Suprapubic skin (tissue), 4 donors: ENCODE measurements at regions not wholly inside any gene's neighbourhood (a gene's known extent, or its start where the extent isn't known, plus 50 kb on each side); places are given as distances from the start of the nearest gene placed in this dataset.

ENCODE experiments used
- DNase-seq, 2 donors: peaks; one replicate each; pipeline ENCODE4 v3.0.0-alpha.2; 2019; ENCODE audit warnings: low spot score in 2 of 2
- H3K27ac ChIP-seq: fragments of 200-600 bp; sonication (generic); one replicate; pipeline ENCODE4 v1.5.1; 2019
- H3K27me3 ChIP-seq: fragments of 200-600 bp; sonication (generic); one replicate; pipeline ENCODE4 v1.5.1; 2019
- H3K36me3 ChIP-seq: fragments of 200-600 bp; sonication (generic); one replicate; pipeline ENCODE4 v1.5.1; 2019
- H3K4me1 ChIP-seq: fragments of 200-600 bp; sonication (generic); one replicate; pipeline ENCODE4 v1.5.1; 2019
- H3K4me3 ChIP-seq: fragments of 200-600 bp; sonication (generic); one replicate; pipeline ENCODE4 v1.5.1; 2019; ENCODE audit warnings: mild to moderate bottlenecking
- H3K9me3 ChIP-seq: fragments of 200-600 bp; sonication (generic); one replicate; pipeline ENCODE4 v1.5.1; 2019
- EP300 ChIP-seq: sonication (generic); formaldehyde crosslinking; IDR thresholded peaks from one replicate; pipeline ENCODE4 v1.6.1; 2017; ENCODE audit warnings: antibody characterized with exemption
- POLR2A ChIP-seq, 2 donors: fragments of 450-650 bp; IDR thresholded peaks; one replicate each; pipeline ENCODE4 v1.6.1; 2017; ENCODE audit warnings: antibody characterized with exemption in 2 of 2, mild to moderate bottlenecking in 2 of 2, moderate library complexity in 2 of 2
- POLR2AphosphoS5 ChIP-seq, 3 donors: sonication (generic); formaldehyde crosslinking; IDR thresholded peaks; one replicate each; pipeline ENCODE4 v1.6.1; 2017; ENCODE audit warnings: antibody characterized with exemption in 3 of 3
- WGBS: methylation state at CpG from one replicate; pipeline ENCODE4 v1.1.5; 2018; 5-methylcytosine and 5-hydroxymethylcytosine counted together
- TF ChIP-seq, protein P1 (sequence below), 2 donors: fragments of 200-600 bp in 1 of 2; fragments of 450-650 bp in 1 of 2; sonication (generic) in 1 of 2; IDR thresholded peaks; one replicate each; pipeline ENCODE4 v1.5.1; 2016 to 2019; ENCODE audit warnings: antibody characterized with exemption in 2 of 2, mild to moderate bottlenecking in 1 of 2, moderate library complexity in 1 of 2

DNA sequence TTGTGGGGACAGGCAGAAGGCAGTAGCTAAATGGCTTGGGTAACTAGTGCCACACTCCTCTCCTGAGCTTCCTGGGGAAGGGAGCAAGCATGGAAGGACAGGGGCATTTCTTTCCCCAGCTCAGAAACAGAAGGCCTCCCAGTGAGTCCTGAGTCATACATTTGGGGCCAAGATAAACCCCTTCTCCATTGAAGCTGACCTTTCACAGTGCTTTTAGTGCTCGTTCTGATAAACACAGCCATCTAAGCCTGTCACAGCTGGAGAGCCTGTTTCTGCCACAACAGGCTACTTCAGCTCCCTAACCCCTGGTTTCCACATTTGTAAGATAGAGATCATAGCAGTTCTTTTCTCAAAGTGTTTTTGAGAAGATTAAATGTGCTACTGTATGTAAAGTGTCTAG lies 374.0 kb downstream of the LMX1A start:
- 75% methylated on average over 1 of the region's 1 CpG for WGBS
- Histone ChIP-seq H3K27ac (no peak overlapping the region), H3K9me3 (no peaks in the 10 kb centered on the region), H3K4me1 (no peaks in the 10 kb centered on the region), H3K4me3 (no peak overlapping the region), H3K27me3 (no peaks in the 10 kb centered on the region), H3K36me3 (no peaks in the 10 kb centered on the region)
- no peak for DNase-seq
- TF ChIP-seq POLR2AphosphoS5 (IDR thresholded peaks at IDR 0.05) = no peak
- no peak for TF ChIP-seq POLR2A (IDR thresholded peaks at IDR 0.05)
- no peak for TF ChIP-seq EP300
- TF ChIP-seq, protein P1, sequence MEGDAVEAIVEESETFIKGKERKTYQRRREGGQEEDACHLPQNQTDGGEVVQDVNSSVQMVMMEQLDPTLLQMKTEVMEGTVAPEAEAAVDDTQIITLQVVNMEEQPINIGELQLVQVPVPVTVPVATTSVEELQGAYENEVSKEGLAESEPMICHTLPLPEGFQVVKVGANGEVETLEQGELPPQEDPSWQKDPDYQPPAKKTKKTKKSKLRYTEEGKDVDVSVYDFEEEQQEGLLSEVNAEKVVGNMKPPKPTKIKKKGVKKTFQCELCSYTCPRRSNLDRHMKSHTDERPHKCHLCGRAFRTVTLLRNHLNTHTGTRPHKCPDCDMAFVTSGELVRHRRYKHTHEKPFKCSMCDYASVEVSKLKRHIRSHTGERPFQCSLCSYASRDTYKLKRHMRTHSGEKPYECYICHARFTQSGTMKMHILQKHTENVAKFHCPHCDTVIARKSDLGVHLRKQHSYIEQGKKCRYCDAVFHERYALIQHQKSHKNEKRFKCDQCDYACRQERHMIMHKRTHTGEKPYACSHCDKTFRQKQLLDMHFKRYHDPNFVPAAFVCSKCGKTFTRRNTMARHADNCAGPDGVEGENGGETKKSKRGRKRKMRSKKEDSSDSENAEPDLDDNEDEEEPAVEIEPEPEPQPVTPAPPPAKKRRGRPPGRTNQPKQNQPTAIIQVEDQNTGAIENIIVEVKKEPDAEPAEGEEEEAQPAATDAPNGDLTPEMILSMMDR (IDR thresholded peaks at IDR 0.05) = no peak

DNA sequence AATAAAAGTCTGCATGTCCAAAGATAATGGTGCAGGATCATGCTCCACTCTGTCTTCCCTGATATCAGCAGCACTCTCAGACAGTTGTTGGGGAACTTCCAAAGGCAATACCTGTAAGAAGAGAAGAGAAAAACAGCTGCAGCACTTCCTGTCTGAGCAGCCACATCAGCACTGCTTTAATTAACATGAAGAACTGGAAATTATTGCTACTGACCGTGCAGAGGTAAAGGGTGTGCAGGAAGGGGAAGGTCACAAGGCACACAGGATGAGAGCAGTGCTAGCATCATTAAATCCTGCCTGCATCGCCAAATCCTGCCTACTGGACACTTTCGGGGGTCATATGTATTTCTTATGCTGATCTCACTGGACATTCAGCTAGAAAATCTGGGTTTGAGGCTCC lies 379.0 kb downstream of the LMX1A start:
- TF ChIP-seq EP300 (no peak), POLR2AphosphoS5 (IDR thresholded peaks at IDR 0.05) (no peak), POLR2A (IDR thresholded peaks at IDR 0.05) (no peak)
- TF ChIP-seq, protein P1 (IDR thresholded peaks at IDR 0.05) = no peak
- H3K27ac ChIP-seq = no peak overlapping the region
- no peaks in the 10 kb centered on the region for H3K36me3 ChIP-seq
- no peak overlapping the region for H3K4me3 ChIP-seq
- H3K4me1 ChIP-seq = no peaks in the 10 kb centered on the region
- DNase-seq = no peak
- H3K9me3 ChIP-seq = no peaks in the 10 kb centered on the region
- H3K27me3 ChIP-seq = no peaks in the 10 kb centered on the region
- WGBS = 68% methylated on average over 3 of the region's 3 CpGs

DNA sequence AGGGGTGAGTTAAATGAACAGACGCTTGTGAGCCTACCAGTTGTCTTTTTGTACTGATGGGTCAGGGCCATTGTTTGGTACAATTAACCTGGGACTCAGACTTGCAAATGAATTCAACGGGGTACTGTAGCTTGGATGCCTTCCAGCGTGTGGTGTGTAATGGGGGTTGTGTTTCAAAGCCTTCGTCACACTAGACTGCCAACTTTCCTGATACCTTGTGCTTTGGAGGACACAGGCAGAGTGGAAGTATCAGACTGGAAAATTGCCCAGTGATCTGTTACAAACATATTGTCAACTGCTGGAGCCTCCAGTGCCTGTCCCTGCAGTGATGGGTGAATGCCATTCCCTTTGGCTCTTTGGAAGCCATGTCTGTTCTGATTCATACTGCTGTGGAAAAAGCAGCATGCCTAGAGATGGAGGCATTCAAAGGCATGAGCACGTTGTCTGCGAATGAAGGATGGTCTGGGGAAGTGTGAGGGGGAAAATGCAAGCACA lies 384.5 kb downstream of the LMX1A start:
- no peak overlapping the region for H3K4me3 ChIP-seq
- no peaks in the 10 kb centered on the region for H3K27me3 ChIP-seq
- DNase-seq = no peak
- H3K4me1 ChIP-seq = no peaks in the 10 kb centered on the region
- no peak for TF ChIP-seq POLR2A (IDR thresholded peaks at IDR 0.05)
- TF ChIP-seq POLR2AphosphoS5 (IDR thresholded peaks at IDR 0.05) = no peak
- TF ChIP-seq EP300 = no peak
- TF ChIP-seq, protein P1 (IDR thresholded peaks at IDR 0.05) = no peak
- H3K9me3 ChIP-seq = no peaks in the 10 kb centered on the region
- H3K27ac ChIP-seq = no peak overlapping the region
- 80% methylated on average over 6 of the region's 6 CpGs for WGBS
- H3K36me3 ChIP-seq = no peaks in the 10 kb centered on the region

DNA sequence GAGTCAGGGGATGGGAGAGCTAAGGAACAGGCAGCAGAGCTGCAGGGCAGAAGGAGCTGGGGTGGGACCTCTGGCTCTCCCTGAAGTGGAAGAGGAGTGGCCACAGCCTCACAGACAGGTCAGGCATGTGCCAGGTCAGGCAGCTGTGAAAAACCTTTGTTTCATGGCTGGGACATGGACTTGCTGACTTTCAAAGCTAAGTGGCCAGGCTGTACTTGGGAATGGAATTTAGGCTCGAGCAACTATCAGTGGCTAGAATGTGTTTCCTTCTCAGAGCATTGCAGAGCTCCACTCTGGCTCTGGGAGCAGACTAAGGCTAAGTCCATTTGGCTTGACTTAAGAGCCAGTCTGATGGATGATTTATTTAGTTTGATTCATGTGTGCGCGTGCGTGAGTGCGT lies 385.1 kb downstream of the LMX1A start:
- H3K27me3 ChIP-seq = no peaks in the 10 kb centered on the region
- TF ChIP-seq EP300 = no peak
- no peak for TF ChIP-seq POLR2A (IDR thresholded peaks at IDR 0.05)
- no peak for TF ChIP-seq POLR2AphosphoS5 (IDR thresholded peaks at IDR 0.05)
- H3K9me3 ChIP-seq = no peaks in the 10 kb centered on the region
- H3K4me1 ChIP-seq = no peaks in the 10 kb centered on the region
- no peak for DNase-seq
- H3K4me3 ChIP-seq = no peak overlapping the region
- no peak overlapping the region for H3K27ac ChIP-seq
- WGBS = 89% methylated on average over 5 of the region's 5 CpGs
- H3K36me3 ChIP-seq = no peaks in the 10 kb centered on the region

DNA sequence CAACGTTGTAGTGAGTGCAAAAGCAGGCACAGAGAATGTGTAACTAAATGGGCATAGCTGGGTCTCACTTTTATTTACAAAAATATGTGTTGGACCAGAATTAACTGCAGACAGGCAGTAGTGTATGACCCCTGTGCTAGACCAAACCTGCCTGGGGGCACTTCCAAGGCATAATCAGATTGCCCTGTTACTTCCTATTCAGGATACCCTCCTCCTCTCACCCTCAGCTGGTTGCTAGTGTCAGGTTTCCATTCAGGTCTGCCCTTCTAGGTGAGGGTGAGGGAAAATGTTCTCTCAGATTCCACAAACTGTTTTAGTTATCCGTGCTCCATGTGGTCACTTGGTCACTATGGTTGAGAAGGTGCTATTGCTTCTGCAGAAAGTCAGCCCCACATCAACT lies 387.3 kb downstream of the LMX1A start:
- WGBS = 79% methylated on average over 2 of the region's 2 CpGs

More for the DNA sequence above, 387.3 kb downstream of the LMX1A start:
- no peaks in the 10 kb centered on the region for H3K36me3 ChIP-seq
- H3K27ac ChIP-seq = no peak overlapping the region
- no peak overlapping the region for H3K4me3 ChIP-seq
- H3K27me3 ChIP-seq = no peaks in the 10 kb centered on the region
- no peaks in the 10 kb centered on the region for H3K4me1 ChIP-seq
- no peak for DNase-seq
- H3K9me3 ChIP-seq = no peaks in the 10 kb centered on the region
- TF ChIP-seq, protein P1 (IDR thresholded peaks at IDR 0.05) = no peak
- TF ChIP-seq POLR2AphosphoS5 (IDR thresholded peaks at IDR 0.05) (no peak), EP300 (no peak), POLR2A (IDR thresholded peaks at IDR 0.05) (no peak)
